ENCODE measurements at regions not wholly inside any gene's neighbourhood (a gene's known extent, or its start where the extent isn't known, plus 50 kb on each side); places are given as distances from the start of the nearest gene placed in this dataset.

DNA sequence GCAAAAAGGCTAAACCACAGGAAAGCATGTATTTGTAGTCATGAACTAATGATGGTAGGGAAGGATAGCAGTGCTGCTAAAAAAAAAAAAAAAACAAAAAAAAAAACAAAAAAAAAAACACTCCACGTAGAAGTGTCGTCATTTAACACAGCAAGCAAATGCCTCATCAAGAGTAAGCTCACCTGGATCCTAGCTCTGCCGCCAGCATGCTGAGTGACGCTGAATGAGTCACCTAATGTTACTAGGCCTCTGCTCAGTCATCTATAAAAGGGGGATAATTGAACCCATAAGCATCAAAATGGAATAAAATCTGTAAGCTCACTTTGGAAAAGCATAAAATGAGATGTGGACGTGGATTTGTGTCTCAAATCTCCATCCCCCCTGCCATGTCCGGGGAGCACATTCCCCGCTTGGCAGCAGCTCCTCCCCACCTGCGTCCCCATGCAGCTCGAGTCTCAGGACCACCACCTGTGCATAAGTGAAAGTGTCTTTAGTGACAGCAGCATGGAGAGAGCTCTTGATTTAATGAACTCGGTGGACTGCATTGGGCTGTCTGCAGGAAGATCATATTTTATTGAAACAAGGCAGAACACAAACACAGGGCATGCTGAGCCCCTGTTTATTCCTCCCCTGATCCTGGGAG is 427.5 kb downstream of the LRATD1 start:
- no peak for TF ChIP-seq CTCF (conservative IDR thresholded peaks at IDR 0.05)
- TF ChIP-seq ZFX (IDR thresholded peaks at IDR 0.05): no peak

Data from C4-2B (cell line).